Right renal pelvis (tissue), 4 donors: ENCODE measurements at regions not wholly inside any gene's neighbourhood (a gene's known extent, or its start where the extent isn't known, plus 50 kb on each side); places are given as distances from the start of the nearest gene placed in this dataset.

Source experiments
- DNase-seq, 4 donors: peaks; one replicate each; pipeline ENCODE4 v3.0.0-alpha.2; 2013; ENCODE audit warnings: low read depth in 4 of 4, low spot score in 3 of 4, missing footprints in 1 of 4

GRCh38 chr15:29337156-29337959, 67.7 kb upstream of the NSMCE3 start:
- DNase-seq, result no peak

DNA sequence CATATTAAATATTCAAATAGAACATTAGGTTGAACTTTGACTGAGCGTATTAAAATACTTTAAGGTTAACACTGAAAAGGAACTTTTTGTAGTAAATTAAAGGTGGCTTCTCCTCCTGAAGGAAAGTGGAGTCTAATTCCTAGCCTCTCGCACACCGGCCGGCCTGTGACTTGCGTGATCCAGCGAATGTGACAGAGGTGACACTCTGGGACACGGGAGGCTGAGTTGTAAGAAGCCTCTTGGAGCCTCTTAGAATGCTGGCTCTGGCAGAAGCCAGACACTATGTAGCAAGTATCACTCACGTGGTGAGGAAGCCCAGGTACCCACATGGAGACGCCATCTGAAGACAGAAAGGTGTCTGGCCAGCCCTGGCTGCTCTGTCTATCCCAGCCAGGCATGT, 64.9 kb upstream of the NSMCE3 start:
- DNase-seq, result no peak

DNA sequence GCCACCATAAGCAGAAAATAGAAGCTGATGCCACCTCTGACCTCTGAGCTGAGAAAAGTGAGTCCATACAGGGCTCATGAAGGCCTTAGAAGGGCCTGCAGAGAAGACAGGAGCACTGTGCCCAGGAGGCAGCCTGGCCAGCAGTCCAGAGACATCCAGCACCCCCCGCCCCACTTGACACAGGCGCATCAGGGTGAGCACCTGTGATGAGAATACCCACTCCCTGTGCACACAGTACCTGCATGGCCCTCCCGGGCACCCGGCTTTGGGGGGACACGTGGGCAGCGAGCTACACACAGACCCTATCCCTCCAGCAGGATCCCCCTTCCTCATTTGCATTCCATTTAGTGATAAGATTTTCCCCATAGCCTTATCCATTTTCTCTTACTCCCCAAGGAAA, 63.6 kb upstream of the NSMCE3 start:
- DNase-seq, result no peak

GRCh38 chr15:29331669-29332068, 62.0 kb upstream of the NSMCE3 start:
- DNase-seq, result no peak

- no peak for DNase-seq
Measured at GRCh38 chr15:29331071-29331470, 61.4 kb upstream of the NSMCE3 start.

- no peak for DNase-seq
Measured at GRCh38 chr15:29324746-29325145, 55.1 kb upstream of the NSMCE3 start.

DNA sequence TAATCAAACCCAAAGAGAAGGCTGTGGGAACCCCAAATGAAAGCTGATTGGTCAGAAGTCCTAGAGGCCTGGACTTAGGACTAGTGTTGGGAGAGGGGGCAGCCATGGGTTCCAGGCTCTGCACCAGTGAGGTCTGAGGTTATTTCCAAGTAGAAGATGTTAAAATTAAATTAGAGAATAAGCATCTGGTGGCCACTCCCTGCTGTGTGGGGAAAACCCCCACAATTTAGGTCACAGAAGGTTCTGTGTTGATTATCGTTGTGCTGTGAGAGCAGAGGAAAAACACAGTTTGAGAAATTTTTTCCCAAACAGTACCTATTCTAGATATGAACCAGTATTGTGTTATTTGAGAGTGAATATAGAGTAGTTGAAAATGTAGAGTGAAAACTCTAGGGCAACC, 53.9 kb upstream of the NSMCE3 start:
- no peak for DNase-seq

DNA sequence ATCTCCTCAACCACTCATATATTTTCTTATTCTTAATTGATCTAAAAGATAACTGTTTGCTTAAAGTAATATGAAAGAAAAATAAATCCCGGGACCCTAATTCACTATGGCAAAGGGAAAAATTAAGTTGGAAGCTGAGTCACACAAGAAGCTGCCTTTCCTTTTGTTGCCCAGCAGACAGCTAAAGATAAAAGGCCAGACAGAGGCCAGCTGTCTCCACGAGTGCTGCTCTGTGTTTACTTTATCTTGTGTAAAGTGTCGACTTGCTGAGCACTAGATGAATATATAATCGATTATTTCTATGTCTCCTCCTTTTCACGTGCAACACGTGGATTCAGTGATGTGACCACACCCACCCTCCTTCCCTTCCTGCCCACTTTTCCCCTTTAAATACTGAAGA, 52.8 kb upstream of the NSMCE3 start:
- DNase-seq, result no peak

- DNase-seq, result no peak
Measured at GRCh38 chr15:29320420-29320819, 50.8 kb upstream of the NSMCE3 start.

- DNase-seq, result no peak
Measured at GRCh38 chr15:29319823-29320222, 50.2 kb upstream of the NSMCE3 start.
